Uterus (tissue), 3 donors: ENCODE measurements at regions not wholly inside any gene's neighbourhood (a gene's known extent, or its start where the extent isn't known, plus 50 kb on each side); places are given as distances from the start of the nearest gene placed in this dataset.

ENCODE experiments used
- DNase-seq, 2 donors: peaks; one replicate each; pipeline ENCODE4 v3.0.0-alpha.2; 2019 to 2020
- H3K27ac ChIP-seq, 2 donors: fragments of 200-600 bp; sonication (generic); 1 replicate in 1 of 2; 2 replicates in 1 of 2; pipeline ENCODE4 v1.5.1; 2016 to 2018
- H3K27me3 ChIP-seq, 2 donors: fragments of 200-600 bp; sonication (generic); one replicate each; pipeline ENCODE4 v1.5.1; 2018 to 2019; ENCODE audit warnings: control low read depth in 1 of 2
- H3K36me3 ChIP-seq, 2 donors: fragments of 200-600 bp; sonication (generic); one replicate each; pipeline ENCODE4 v1.5.1; 2019; ENCODE audit warnings: control low read depth in 1 of 2
- H3K4me1 ChIP-seq, 2 donors: fragments of 200-600 bp; sonication (generic); one replicate each; pipeline ENCODE4 v1.5.1; 2018 to 2019; ENCODE audit warnings: control low read depth in 1 of 2
- H3K4me3 ChIP-seq, 2 donors: fragments of 200-600 bp; sonication (generic); 1 replicate in 1 of 2; 2 replicates in 1 of 2; pipeline ENCODE4 v1.5.1; 2018 to 2019; ENCODE audit warnings: mild to moderate bottlenecking in 1 of 2
- H3K9me3 ChIP-seq, 2 donors: fragments of 200-600 bp; sonication (generic); one replicate each; pipeline ENCODE4 v1.5.1; 2019; ENCODE audit warnings: control low read depth in 1 of 2
- CTCF ChIP-seq, 4 experiments: fragments of 200-600 bp in 2 of 4; fragments of 450-650 bp in 2 of 4; sonication (generic) in 2 of 4; IDR thresholded peaks; one replicate each; pipeline ENCODE4 v1.5.1; 2016 to 2019; ENCODE audit warnings: antibody characterized with exemption in 4 of 4, mild to moderate bottlenecking in 2 of 4, moderate library complexity in 1 of 4
- POLR2A ChIP-seq, 2 donors: fragments of 450-650 bp; IDR thresholded peaks; one replicate each; pipeline ENCODE4 v1.6.1; 2016; ENCODE audit warnings: antibody characterized with exemption in 2 of 2, mild to moderate bottlenecking in 1 of 2, moderate library complexity in 1 of 2
- intact Hi-C: fragments of 100-400 bp; cut with DNase I; formaldehyde crosslinking; loops from one replicate; pipeline ENCODE4 v1.15.1; 2023; ENCODE audit warnings: low total_unique reads
- donor health status: DM: yes; HTN: yes; CAD: no.

GRCh38 chr3:118077332-118077731, 957.3 kb downstream of the IGSF11 start:
- Histone ChIP-seq H3K36me3 (no peaks in the 10 kb centered on the region), H3K4me1 (no peaks in the 10 kb centered on the region), H3K27ac (no peak overlapping the region), H3K27me3 (no peaks in the 10 kb centered on the region), H3K9me3 (no peaks in the 10 kb centered on the region), H3K4me3 (no peak overlapping the region)
- intact Hi-C loops, result no loop called here
- no peak for DNase-seq
- TF ChIP-seq POLR2A (IDR thresholded peaks at IDR 0.05) (no peak), CTCF (IDR thresholded peaks at IDR 0.05) (no peak)

- H3K4me1 ChIP-seq, result no peaks in the 10 kb centered on the region
- no peak for DNase-seq
- intact Hi-C loops, result no loop called here
- H3K36me3 ChIP-seq, result no peaks in the 10 kb centered on the region
- no peaks in the 10 kb centered on the region for H3K27me3 ChIP-seq
- no peak overlapping the region for H3K4me3 ChIP-seq
- TF ChIP-seq CTCF (IDR thresholded peaks at IDR 0.05) (no peak), POLR2A (IDR thresholded peaks at IDR 0.05) (no peak)
- no peak overlapping the region for H3K27ac ChIP-seq
- H3K9me3 ChIP-seq, result no peaks in the 10 kb centered on the region
These were observed 953.8 kb downstream of the IGSF11 start for GRCh38 chr3:118080889-118081288.

- Histone ChIP-seq H3K4me3 (no peak overlapping the region), H3K4me1 (no peaks in the 10 kb centered on the region), H3K36me3 (no peaks in the 10 kb centered on the region), H3K27me3 (no peaks in the 10 kb centered on the region), H3K27ac (no peak overlapping the region), H3K9me3 (no peaks in the 10 kb centered on the region)
- TF ChIP-seq CTCF (IDR thresholded peaks at IDR 0.05), result no peak
- no peak for TF ChIP-seq POLR2A (IDR thresholded peaks at IDR 0.05)
- intact Hi-C loops, result no loop called here
- no peak for DNase-seq
These were observed 946.0 kb downstream of the IGSF11 start for GRCh38 chr3:118088696-118089095.

GRCh38 chr3:118089563-118089962, 945.1 kb downstream of the IGSF11 start:
- no peak for DNase-seq
- H3K4me1 ChIP-seq, result no peaks in the 10 kb centered on the region
- H3K27me3 ChIP-seq, result no peaks in the 10 kb centered on the region
- no peaks in the 10 kb centered on the region for H3K36me3 ChIP-seq
- TF ChIP-seq POLR2A (IDR thresholded peaks at IDR 0.05), result no peak
- H3K9me3 ChIP-seq, result no peaks in the 10 kb centered on the region
- intact Hi-C loops, result no loop called here
- no peak overlapping the region for H3K4me3 ChIP-seq
- no peak overlapping the region for H3K27ac ChIP-seq

GRCh38 chr3:118097226-118097625, 937.4 kb downstream of the IGSF11 start:
- intact Hi-C loops, result no loop called here

More at GRCh38 chr3:118097226-118097625, 937.4 kb downstream of the IGSF11 start:
- Histone ChIP-seq H3K36me3 (no peaks in the 10 kb centered on the region), H3K27ac (no peak overlapping the region), H3K4me3 (no peak overlapping the region), H3K4me1 (no peaks in the 10 kb centered on the region), H3K27me3 (no peaks in the 10 kb centered on the region), H3K9me3 (no peaks in the 10 kb centered on the region)
- TF ChIP-seq POLR2A (IDR thresholded peaks at IDR 0.05) (no peak), CTCF (IDR thresholded peaks at IDR 0.05) (no peak)
- no peak for DNase-seq
